HL-60/S4 (cell line): ENCODE measurements at regions not wholly inside any gene's neighbourhood (a gene's known extent, or its start where the extent isn't known, plus 50 kb on each side); places are given as distances from the start of the nearest gene placed in this dataset.

Source experiments
- in situ Hi-C: fragments of 300-500 bp; cut with MboI; formaldehyde crosslinking; loops from 2 replicates; pipeline ENCODE4 v1.14.3; 2022; ENCODE audit warnings: low sequenced_read_pairs

DNA sequence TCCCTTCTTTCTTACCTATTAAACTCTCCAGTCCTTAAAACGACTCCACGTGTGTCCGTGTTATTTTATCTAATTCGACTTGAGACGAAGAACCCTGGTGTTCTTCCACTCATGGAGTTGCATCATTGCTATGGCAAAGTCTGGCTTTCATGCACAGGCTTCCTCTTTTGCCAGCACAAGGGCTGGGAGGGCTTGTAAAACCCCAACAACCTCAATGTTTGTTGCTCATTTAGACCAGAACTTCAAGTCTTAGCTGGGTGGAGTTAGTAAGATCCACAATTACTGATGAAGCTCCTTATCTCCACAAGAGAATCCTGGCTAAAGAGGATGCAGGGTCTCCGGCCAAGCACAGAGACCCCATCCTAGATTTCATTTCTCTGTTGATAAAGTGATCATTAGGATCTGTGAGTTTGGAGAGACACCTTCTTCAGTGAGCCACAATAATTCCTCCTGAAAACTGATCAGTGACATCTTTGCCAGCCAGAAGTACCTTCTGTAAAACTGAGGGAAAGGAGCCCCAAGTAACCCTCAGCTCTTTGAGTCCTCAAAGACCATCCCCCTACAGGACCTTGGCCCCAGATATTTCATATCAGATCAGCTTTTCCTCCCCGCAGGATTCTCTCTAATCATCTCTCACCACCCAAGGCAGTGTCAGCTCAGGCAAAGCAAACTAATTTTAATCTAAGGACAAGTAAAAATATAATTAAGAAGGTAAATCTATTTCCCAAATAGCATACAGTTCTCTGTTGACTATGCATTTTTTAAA lies 514.6 kb downstream of the FUT8 start:
- in situ Hi-C loops: no loop called here

- in situ Hi-C loops: no loop called here
Measured at GRCh38 chr14:65927931-65928356, 515.4 kb downstream of the FUT8 start.

DNA sequence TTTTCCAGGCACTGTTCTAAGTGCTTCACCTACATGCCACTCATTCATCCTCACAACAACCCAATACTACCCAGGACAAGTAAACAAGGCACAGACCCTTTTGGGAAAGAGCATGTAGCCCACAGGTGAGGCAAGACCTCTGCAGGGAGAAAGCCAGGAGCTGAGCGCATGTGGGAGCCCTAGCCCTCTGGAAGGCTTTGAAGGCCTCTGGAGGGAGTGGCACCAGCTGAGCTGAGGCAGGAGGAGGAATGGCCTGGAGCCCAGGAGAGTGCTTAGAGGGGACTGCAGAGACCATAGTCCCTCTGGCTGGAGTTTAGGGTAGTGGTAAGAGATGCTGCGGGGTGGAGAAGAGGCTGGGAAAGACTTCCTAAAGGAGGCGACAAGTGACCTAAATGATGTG lies 516.5 kb downstream of the FUT8 start:
- in situ Hi-C loops: no loop called here

DNA sequence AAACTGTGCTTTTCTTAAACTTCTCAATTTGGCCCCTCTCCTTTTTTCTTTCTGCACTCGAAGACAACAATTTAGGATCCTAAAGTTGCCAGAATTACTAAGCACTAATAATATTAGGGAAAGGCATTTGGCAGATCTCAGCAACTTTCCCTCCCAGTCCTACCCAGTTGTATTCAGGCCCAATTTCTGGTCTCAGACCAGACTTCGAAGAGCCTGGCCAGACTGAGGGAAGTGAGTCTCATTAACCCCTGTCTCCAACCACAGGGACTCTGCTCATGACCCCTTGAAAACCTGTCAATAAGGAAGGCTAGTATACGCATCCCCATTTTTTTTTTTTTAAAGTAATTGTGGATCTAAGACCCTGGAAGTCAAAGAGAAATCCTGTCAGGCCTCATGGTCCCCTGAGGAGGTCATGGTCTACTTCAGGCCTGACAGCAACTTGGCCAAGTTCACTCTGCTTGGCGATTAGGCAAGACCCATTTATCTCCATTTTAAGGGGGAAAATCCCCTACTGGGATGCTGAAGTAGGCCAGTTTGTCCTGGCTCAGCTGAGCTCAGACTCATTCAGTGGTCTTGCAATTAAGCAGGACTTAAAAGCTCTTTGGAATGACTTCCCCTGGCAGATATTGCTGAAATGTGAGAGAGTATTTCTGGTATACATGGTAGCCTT lies 521.0 kb downstream of the FUT8 start:
- in situ Hi-C loops: no loop called here

DNA sequence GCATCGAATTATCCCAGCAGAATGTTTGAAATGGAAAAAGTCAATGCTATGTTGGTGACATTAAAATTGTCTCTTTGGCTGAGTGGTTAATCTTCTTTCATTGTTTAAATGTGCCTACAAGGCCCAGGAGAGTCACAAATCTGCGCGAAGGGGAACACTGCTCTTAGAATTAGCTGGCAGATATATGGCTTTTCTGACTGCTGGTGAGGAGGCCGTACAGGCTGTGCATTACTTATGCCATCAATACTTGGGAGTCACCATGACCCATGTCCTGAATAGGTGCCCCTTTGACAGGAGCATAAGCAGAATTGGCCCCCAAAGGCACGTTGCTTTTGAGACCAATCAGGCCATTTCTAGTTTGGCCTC lies 521.5 kb downstream of the FUT8 start:
- in situ Hi-C loops: no loop called here

GRCh38 chr14:65936342-65936975 lies 523.9 kb downstream of the FUT8 start:
- in situ Hi-C loops: no loop called here

DNA sequence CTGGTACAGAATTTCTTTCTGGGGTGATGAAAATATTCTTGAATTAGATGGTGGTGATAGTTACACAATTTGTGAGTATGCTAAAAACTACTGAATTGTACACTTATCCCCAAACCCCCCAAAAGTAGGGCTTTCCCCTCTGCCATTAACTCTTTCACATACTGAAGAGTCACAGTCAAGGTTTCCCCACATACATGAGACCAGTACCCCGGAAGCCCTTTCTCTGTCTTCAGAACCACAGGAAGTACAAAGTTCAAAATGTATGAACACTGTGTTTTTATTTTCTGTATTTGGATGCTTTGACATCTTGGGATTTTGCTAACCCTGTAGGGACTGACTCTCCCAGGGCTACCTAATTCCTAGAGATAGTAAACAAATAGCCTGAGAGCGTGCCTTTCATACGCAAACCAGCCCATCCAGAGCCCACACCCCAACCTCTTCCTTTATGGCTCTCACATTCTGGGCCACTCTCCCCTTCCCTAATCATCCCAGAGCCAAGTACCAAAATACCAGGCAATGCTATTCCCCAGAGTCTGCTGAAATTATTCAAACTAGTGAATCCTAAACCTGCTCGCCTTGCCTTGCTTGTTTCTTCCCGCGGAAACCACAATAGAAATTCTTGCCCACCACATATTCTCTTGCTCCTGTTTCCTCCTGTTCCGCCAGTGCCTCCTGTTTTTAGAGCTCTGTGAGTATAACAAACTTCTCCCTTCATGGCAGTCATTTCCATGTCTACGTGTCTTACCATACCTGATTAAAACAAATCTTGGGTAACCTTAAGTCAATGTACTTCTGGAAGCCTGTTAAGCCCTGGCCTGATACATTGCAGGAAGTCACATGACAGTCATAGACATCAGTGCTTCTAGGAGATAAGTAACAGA lies 524.8 kb downstream of the FUT8 start:
- in situ Hi-C loops: no loop called here

- in situ Hi-C loops: no loop called here
Measured at GRCh38 chr14:65937960-65938316, 525.4 kb downstream of the FUT8 start.

- in situ Hi-C loops: no loop called here
Measured at GRCh38 chr14:65938738-65939137, 526.2 kb downstream of the FUT8 start.

- in situ Hi-C loops: no loop called here
Measured at GRCh38 chr14:65939184-65939583, 526.7 kb downstream of the FUT8 start.

GRCh38 chr14:65940056-65940735 lies 527.7 kb downstream of the FUT8 start:
- in situ Hi-C loops: no loop called here

DNA sequence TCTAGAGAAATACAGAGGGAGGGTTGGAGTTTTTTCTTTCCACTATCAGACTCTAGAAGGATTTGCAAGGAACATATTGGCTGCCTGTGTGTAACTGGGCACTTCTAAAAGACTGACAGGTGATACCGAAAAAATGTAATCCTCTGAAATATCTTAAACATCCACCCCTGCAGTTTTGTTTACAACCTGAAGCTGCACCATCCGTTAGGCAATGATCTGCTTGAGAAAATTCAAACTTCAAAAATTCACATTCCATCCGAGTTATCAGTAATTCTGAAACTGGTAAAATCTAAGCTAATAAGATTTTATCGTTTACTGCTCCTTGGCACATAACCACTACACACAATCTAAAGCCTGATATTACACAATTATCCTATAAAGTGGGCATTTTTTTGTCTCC lies 528.6 kb downstream of the FUT8 start:
- in situ Hi-C loops: no loop called here

- in situ Hi-C loops: no loop called here
Measured at GRCh38 chr14:65943150-65943549, 530.6 kb downstream of the FUT8 start.

DNA sequence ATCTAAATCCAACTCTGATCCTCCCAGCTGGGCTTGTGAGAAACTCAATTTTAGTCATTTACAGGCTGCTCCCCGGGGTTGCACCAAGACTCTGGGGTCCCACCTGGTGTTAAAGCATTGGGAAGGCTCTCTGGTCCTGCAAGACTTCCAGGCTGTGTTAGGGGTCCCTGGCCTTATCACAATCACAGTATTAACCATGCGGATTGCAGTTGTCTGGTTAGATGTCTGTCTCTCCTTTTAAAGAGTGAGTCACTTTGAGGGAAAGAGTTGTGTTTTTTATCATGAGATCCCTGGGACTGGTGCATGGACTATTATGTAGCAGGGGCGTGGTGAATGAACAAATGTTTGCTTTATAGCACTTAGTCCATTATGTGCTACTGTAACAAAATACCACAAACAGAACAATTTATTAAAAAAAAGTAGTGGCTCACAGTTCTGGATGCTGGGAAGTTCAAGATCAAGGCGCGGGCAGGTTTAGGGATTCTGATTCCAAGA lies 531.4 kb downstream of the FUT8 start:
- in situ Hi-C loops: no loop called here

DNA sequence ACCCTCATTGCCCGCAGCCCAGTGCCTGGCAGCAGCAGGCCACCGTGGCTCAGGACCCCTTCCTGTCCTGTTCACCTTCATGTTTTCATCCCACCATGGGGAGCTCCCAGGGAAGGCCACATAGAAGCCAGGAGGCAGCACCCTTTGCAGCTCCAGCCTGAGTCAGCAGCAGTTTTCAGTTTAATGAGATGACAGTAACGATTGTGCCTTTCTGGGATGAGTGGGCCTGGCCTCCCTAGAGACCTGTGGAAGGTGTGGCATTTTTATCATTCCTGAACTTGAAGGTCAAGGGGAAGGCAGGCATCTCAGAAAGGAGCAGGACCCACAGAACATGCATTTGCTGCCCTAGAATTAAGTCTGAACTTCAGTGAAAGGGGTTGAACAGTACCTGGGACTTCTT lies 532.8 kb downstream of the FUT8 start:
- in situ Hi-C loops: no loop called here

- in situ Hi-C loops: no loop called here
Measured at GRCh38 chr14:65946494-65946893, 534.0 kb downstream of the FUT8 start.

GRCh38 chr14:65948302-65948701 lies 535.8 kb downstream of the FUT8 start:
- in situ Hi-C loops: no loop called here

DNA sequence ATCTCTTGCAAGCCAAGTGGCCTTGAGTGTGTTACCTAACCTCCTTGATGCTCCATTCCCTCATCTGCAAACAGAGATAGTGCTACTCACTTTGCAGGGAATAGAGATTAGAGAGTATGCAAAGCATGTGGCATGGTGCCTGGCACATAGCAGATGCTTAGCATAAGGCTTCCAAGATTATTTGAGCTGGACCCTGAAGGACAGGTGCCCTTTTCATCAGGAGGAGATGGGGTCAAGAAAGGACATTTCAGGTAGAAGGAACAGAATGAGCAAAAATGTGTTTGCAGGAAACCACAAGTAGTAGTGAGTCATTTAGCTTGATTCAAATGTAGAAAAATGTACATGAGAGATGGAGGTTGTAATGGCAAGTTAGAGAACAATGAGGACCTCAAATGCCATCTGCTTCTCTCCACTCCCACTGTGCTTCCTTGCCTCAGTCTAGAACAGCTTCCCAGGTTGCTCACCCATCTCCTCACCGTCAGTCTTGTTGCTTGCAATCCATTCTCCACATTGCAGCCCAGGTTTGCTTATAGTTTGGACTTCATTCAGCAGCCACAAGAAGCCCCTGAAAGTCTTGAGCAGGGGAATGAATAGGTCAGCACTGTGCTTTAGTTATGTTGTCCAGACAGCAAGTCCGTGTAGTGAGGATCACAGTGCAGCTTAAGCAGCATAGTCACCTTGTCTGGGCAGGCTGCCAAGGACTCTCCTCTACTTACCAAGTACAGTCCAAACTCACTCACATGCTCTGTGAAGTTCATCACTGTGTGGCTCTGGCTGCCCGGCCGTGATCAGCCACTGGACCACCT lies 536.3 kb upstream of the CCDC196 start:
- in situ Hi-C loops: loop anchor here (25.0 kb wide), 1 partner anchor 788 kb away; no protein-coding TSS in a partner anchor

GRCh38 chr14:65954942-65955341 lies 531.2 kb upstream of the CCDC196 start:
- in situ Hi-C loops: loop anchor here (25.0 kb wide), 1 partner anchor 793 kb away; no protein-coding TSS in a partner anchor
